Tibial nerve (tissue), 3 donors: ENCODE measurements at regions not wholly inside any gene's neighbourhood (a gene's known extent, or its start where the extent isn't known, plus 50 kb on each side); places are given as distances from the start of the nearest gene placed in this dataset.

Experiments
- POLR2A ChIP-seq, 2 donors: fragments of 450-650 bp; IDR thresholded peaks; one replicate each; pipeline ENCODE4 v1.6.1; 2017; ENCODE audit warnings: antibody characterized with exemption in 2 of 2, mild to moderate bottlenecking in 2 of 2, moderate library complexity in 2 of 2
- TF ChIP-seq, protein P1 (sequence below), 5 experiments: fragments of 200-600 bp in 3 of 5; fragments of 450-650 bp in 2 of 5; sonication (generic) in 3 of 5; IDR thresholded peaks; one replicate each; pipeline ENCODE4 v1.5.1; 2016 to 2019; ENCODE audit warnings: antibody characterized with exemption in 5 of 5, mild to moderate bottlenecking in 3 of 5, moderate library complexity in 2 of 5

DNA sequence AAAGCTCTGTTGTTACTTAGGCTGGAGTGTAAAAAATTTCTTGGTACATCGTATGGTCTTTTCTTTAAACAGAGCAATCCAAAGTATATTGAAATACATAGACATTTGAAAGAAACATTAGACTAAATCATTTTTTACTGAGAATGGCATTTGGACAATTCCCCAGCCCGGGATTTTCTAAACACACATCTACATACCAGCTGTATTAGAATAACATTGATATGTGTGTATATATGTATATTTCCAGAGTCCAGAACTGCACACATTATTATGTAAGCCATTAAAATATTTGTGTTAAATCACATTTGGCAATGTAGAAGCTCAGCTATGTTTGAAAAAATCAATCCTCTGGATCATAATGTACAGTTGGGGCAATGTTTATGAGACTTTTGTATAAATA, 1853.6 kb upstream of the LRRTM1 start:
- TF ChIP-seq, protein P1, sequence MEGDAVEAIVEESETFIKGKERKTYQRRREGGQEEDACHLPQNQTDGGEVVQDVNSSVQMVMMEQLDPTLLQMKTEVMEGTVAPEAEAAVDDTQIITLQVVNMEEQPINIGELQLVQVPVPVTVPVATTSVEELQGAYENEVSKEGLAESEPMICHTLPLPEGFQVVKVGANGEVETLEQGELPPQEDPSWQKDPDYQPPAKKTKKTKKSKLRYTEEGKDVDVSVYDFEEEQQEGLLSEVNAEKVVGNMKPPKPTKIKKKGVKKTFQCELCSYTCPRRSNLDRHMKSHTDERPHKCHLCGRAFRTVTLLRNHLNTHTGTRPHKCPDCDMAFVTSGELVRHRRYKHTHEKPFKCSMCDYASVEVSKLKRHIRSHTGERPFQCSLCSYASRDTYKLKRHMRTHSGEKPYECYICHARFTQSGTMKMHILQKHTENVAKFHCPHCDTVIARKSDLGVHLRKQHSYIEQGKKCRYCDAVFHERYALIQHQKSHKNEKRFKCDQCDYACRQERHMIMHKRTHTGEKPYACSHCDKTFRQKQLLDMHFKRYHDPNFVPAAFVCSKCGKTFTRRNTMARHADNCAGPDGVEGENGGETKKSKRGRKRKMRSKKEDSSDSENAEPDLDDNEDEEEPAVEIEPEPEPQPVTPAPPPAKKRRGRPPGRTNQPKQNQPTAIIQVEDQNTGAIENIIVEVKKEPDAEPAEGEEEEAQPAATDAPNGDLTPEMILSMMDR (IDR thresholded peaks at IDR 0.05): no peak
- no peak for TF ChIP-seq POLR2A (IDR thresholded peaks at IDR 0.05)
